HepG2 (cell line): ENCODE measurements at regions not wholly inside any gene's neighbourhood (a gene's known extent, or its start where the extent isn't known, plus 50 kb on each side); places are given as distances from the start of the nearest gene placed in this dataset.
A peak's percentile ranks its signal among the peaks of the same experiment; 100 is the strongest.

Experiments
- DMTF1 ChIP-seq: sonication (generic); formaldehyde crosslinking; IDR thresholded peaks from 2 replicates; pipeline ENCODE4 v1.4.0; 2020; ENCODE audit warnings: mild to moderate bottlenecking, missing genetic modification reagents
- HNRNPLL ChIP-seq: fragments of 200-400 bp; formaldehyde crosslinking; IDR thresholded peaks from 2 replicates; pipeline ENCODE4 v1.6.1; 2017; ENCODE audit warnings: mild to moderate bottlenecking, low read depth, low read length; ENCODE audit not compliant: poor library complexity, severe bottlenecking
- KDM6A ChIP-seq: IDR thresholded peaks from 2 replicates; pipeline ENCODE4 v1.6.1; 2016; ENCODE audit warnings: low read depth
- POLR2AphosphoS2 ChIP-seq: IDR thresholded peaks from 2 replicates; pipeline ENCODE4 v1.6.1; 2011; ENCODE audit warnings: low read depth, low read length, improper control_type of control experiment
- REPIN1 ChIP-seq: sonication (generic); formaldehyde crosslinking; IDR thresholded peaks from 2 replicates; pipeline ENCODE4 v1.8.0; 2022; ENCODE audit warnings: missing genetic modification reagents, low read depth, mild to moderate bottlenecking, borderline replicate concordance
- RFX3 ChIP-seq: IDR thresholded peaks from 2 replicates; pipeline ENCODE4 v1.6.1; 2016; ENCODE audit warnings: missing biosample characterization, missing genetic modification reagents
- SYNCRIP ChIP-seq: fragments of 200-400 bp; formaldehyde crosslinking; IDR thresholded peaks from 2 replicates; pipeline ENCODE4 v1.6.1; 2018; ENCODE audit warnings: mild to moderate bottlenecking, low read depth, low read length; ENCODE audit not compliant: insufficient read depth
- TBP ChIP-seq: sonication (generic); formaldehyde crosslinking; IDR thresholded peaks from 2 replicates; pipeline ENCODE4 v1.5.0; 2020; ENCODE audit warnings: missing genetic modification reagents
- WIZ ChIP-seq: sonication (generic); formaldehyde crosslinking; IDR thresholded peaks from 2 replicates; pipeline ENCODE4 v1.5.1; 2020; ENCODE audit warnings: mild to moderate bottlenecking, missing genetic modification reagents
- ZNF230 ChIP-seq: sonication (generic); formaldehyde crosslinking; IDR thresholded peaks from 2 replicates; pipeline ENCODE4 v1.4.0; 2020; ENCODE audit warnings: mild to moderate bottlenecking, missing genetic modification reagents
- ZNF256 ChIP-seq: sonication (generic); formaldehyde crosslinking; conservative IDR thresholded peaks from 2 replicates; pipeline ENCODE4 v1.4.0; 2020; ENCODE audit warnings: missing genetic modification reagents
- ZNF83 ChIP-seq: sonication (generic); formaldehyde crosslinking; IDR thresholded peaks from 2 replicates; pipeline ENCODE4 v1.4.0; 2020; ENCODE audit warnings: missing genetic modification reagents, mild to moderate bottlenecking, borderline replicate concordance
- TF ChIP-seq, protein P1 (sequence below): IDR thresholded peaks from 2 replicates; pipeline ENCODE4 v1.4.0; 2020; ENCODE audit warnings: mild to moderate bottlenecking, missing genetic modification reagents
- TF ChIP-seq, protein P2 (sequence below): sonication (generic); formaldehyde crosslinking; IDR thresholded peaks from 2 replicates; pipeline ENCODE4 v1.4.0; 2020; ENCODE audit warnings: missing genetic modification reagents, mild to moderate bottlenecking, borderline replicate concordance

GRCh38 chr14:31944256-31945073 lies 132.6 kb upstream of the ARHGAP5 start (continued):
- TF ChIP-seq, protein P1, sequence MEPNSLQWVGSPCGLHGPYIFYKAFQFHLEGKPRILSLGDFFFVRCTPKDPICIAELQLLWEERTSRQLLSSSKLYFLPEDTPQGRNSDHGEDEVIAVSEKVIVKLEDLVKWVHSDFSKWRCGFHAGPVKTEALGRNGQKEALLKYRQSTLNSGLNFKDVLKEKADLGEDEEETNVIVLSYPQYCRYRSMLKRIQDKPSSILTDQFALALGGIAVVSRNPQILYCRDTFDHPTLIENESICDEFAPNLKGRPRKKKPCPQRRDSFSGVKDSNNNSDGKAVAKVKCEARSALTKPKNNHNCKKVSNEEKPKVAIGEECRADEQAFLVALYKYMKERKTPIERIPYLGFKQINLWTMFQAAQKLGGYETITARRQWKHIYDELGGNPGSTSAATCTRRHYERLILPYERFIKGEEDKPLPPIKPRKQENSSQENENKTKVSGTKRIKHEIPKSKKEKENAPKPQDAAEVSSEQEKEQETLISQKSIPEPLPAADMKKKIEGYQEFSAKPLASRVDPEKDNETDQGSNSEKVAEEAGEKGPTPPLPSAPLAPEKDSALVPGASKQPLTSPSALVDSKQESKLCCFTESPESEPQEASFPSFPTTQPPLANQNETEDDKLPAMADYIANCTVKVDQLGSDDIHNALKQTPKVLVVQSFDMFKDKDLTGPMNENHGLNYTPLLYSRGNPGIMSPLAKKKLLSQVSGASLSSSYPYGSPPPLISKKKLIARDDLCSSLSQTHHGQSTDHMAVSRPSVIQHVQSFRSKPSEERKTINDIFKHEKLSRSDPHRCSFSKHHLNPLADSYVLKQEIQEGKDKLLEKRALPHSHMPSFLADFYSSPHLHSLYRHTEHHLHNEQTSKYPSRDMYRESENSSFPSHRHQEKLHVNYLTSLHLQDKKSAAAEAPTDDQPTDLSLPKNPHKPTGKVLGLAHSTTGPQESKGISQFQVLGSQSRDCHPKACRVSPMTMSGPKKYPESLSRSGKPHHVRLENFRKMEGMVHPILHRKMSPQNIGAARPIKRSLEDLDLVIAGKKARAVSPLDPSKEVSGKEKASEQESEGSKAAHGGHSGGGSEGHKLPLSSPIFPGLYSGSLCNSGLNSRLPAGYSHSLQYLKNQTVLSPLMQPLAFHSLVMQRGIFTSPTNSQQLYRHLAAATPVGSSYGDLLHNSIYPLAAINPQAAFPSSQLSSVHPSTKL (CRISPR knock-in tag) = peak; percentile 95
- TF ChIP-seq ZNF83 (CRISPR knock-in tag) (no peak), HNRNPLL (no peak), RFX3 (CRISPR knock-in tag) (0 out of 2 replicates have a peak, but pooled peaks have one; percentile 49), POLR2AphosphoS2 (no peak), ZNF256 (CRISPR knock-in tag) (no peak; the same call in 1 of the 2 replicates), KDM6A (CRISPR knock-in tag) (peak; percentile 65; the same call in 1 of the 2 replicates), TBP (0 out of 2 replicates have a peak, but pooled peaks have one; percentile 35), DMTF1 (CRISPR knock-in tag) (no peak), REPIN1 (CRISPR knock-in tag) (no peak), ZNF230 (CRISPR knock-in tag) (no peak), SYNCRIP (no peak), WIZ (no peak)
- TF ChIP-seq, protein P2, sequence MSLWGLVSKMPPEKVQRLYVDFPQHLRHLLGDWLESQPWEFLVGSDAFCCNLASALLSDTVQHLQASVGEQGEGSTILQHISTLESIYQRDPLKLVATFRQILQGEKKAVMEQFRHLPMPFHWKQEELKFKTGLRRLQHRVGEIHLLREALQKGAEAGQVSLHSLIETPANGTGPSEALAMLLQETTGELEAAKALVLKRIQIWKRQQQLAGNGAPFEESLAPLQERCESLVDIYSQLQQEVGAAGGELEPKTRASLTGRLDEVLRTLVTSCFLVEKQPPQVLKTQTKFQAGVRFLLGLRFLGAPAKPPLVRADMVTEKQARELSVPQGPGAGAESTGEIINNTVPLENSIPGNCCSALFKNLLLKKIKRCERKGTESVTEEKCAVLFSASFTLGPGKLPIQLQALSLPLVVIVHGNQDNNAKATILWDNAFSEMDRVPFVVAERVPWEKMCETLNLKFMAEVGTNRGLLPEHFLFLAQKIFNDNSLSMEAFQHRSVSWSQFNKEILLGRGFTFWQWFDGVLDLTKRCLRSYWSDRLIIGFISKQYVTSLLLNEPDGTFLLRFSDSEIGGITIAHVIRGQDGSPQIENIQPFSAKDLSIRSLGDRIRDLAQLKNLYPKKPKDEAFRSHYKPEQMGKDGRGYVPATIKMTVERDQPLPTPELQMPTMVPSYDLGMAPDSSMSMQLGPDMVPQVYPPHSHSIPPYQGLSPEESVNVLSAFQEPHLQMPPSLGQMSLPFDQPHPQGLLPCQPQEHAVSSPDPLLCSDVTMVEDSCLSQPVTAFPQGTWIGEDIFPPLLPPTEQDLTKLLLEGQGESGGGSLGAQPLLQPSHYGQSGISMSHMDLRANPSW (CRISPR knock-in tag) = no peak
